Vagina (tissue), 2 donors: ENCODE measurements at regions not wholly inside any gene's neighbourhood (a gene's known extent, or its start where the extent isn't known, plus 50 kb on each side); places are given as distances from the start of the nearest gene placed in this dataset.

Experiments used
- POLR2A ChIP-seq, 2 donors: fragments of 450-650 bp; IDR thresholded peaks; one replicate each; pipeline ENCODE4 v1.6.1; 2017; ENCODE audit warnings: antibody characterized with exemption in 2 of 2, mild to moderate bottlenecking in 2 of 2, moderate library complexity in 2 of 2
- TF ChIP-seq, protein P1 (sequence below), 3 experiments: fragments of 450-650 bp in 2 of 3; fragments of 200-600 bp in 1 of 3; sonication (generic) in 1 of 3; IDR thresholded peaks; one replicate each; pipeline ENCODE4 v1.5.1; 2017 to 2019; ENCODE audit warnings: antibody characterized with exemption in 3 of 3, mild to moderate bottlenecking in 2 of 3, moderate library complexity in 2 of 3

- TF ChIP-seq, protein P1, sequence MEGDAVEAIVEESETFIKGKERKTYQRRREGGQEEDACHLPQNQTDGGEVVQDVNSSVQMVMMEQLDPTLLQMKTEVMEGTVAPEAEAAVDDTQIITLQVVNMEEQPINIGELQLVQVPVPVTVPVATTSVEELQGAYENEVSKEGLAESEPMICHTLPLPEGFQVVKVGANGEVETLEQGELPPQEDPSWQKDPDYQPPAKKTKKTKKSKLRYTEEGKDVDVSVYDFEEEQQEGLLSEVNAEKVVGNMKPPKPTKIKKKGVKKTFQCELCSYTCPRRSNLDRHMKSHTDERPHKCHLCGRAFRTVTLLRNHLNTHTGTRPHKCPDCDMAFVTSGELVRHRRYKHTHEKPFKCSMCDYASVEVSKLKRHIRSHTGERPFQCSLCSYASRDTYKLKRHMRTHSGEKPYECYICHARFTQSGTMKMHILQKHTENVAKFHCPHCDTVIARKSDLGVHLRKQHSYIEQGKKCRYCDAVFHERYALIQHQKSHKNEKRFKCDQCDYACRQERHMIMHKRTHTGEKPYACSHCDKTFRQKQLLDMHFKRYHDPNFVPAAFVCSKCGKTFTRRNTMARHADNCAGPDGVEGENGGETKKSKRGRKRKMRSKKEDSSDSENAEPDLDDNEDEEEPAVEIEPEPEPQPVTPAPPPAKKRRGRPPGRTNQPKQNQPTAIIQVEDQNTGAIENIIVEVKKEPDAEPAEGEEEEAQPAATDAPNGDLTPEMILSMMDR (IDR thresholded peaks at IDR 0.05) = no peak
- no peak for TF ChIP-seq POLR2A (IDR thresholded peaks at IDR 0.05)
Observed at GRCh38 chr9:117945286-117945685, 241.1 kb downstream of the TLR4 start.
